GM23338 (cell line): ENCODE measurements at regions not wholly inside any gene's neighbourhood (a gene's known extent, or its start where the extent isn't known, plus 50 kb on each side); places are given as distances from the start of the nearest gene placed in this dataset.

Experiments used
- CTCF ChIP-seq, 2 experiments: fragments of 200-600 bp in 1 of 2; sonication (generic) in 1 of 2; conservative IDR thresholded peaks; 2 replicates each; pipeline versions ENCODE4 v1.5.1 to v1.6.1; 2016 to 2017; ENCODE audit warnings: antibody characterized with exemption in 2 of 2, low read depth in 2 of 2, mild to moderate bottlenecking in 2 of 2, moderate library complexity in 1 of 2
- EZH2 ChIP-seq: fragments of 200-600 bp; sonication (generic); IDR thresholded peaks from one replicate; pipeline ENCODE4 v1.8.0; 2017; ENCODE audit warnings: antibody characterized with exemption, mild to moderate bottlenecking, low read depth; ENCODE audit not compliant: unreplicated experiment
- POLR2AphosphoS5 ChIP-seq: IDR thresholded peaks from 2 replicates; pipeline ENCODE4 v1.6.1; 2016; ENCODE audit warnings: antibody characterized with exemption, low read depth

- no peak for TF ChIP-seq CTCF (conservative IDR thresholded peaks at IDR 0.05; ENCODE audit: low read depth in 2 of 2)
- no peak for TF ChIP-seq EZH2
- TF ChIP-seq POLR2AphosphoS5: no peak
Observed at GRCh38 chr5:155982354-155982753, 344.6 kb upstream of the SGCD start.
